HCT116 (cell line): ENCODE measurements at regions not wholly inside any gene's neighbourhood (a gene's known extent, or its start where the extent isn't known, plus 50 kb on each side); places are given as distances from the start of the nearest gene placed in this dataset.
A peak's percentile ranks its signal among the peaks of the same experiment; 100 is the strongest.

Experiments
- ATAC-seq: fragments of 200-7000 bp; cut with Tn5 transposase; 2 replicates; pipeline ENCODE4 v1.9.1; 2020; ENCODE audit warnings: mild to moderate bottlenecking, moderate library complexity
- BruUV-seq: library from RNA; stranded (reverse); fragments of 400-500 nt; replicated peaks from 2 replicates; lab custom pipeline; 2021; lab: Mats Ljungman, UMichigan
- CTCF ChIA-PET: fragments of 300-600 bp; sonication (Branson Sonifier 250); formaldehyde crosslinking; loops from one replicate; lab custom pipeline; 2021; ENCODE audit warnings: antibody characterized with exemption; lab: Charles Lee
- POLR2A ChIA-PET: fragments of 300-600, 350-600 bp; sonication (Branson Sonifier 250); formaldehyde crosslinking; loops from one replicate; lab custom pipeline; 2021; ENCODE audit warnings: antibody characterized with exemption; lab: Charles Lee
- RAD21 ChIA-PET, 2 experiments: fragments of 300-600 bp; sonication (Branson Sonifier 250); formaldehyde crosslinking; loops; one replicate each; lab custom pipeline; 2023; ENCODE audit warnings: low total read pairs in 2 of 2; ENCODE audit not compliant: uncharacterized antibody in 2 of 2, unreplicated experiment in 2 of 2, low non-redundant PET in 1 of 2; lab: Charles Lee
- DNase-seq: peaks from one replicate; pipeline ENCODE4 v3.0.0-alpha.2; 2010; ENCODE audit warnings: low read depth, low spot score
- H2AFZ ChIP-seq: fragments of 200-600 bp; shearing (Covaris generic), sonication (generic); 2 replicates; pipeline ENCODE4 v1.6.1; 2017; ENCODE audit warnings: low read depth, mixed run types, mixed read lengths, antibody characterized with exemption, low read length; ENCODE audit not compliant: poor library complexity, severe bottlenecking
- H3K27ac ChIP-seq: 2 replicates; pipeline ENCODE4 v1.5.1; 2012; ENCODE audit warnings: low read depth, low read length
- H3K27me3 ChIP-seq: fragments of 200-600 bp; sonication (generic); 2 replicates; pipeline ENCODE4 v1.6.1; 2016; ENCODE audit warnings: mixed run types, low read length, mixed read lengths; ENCODE audit not compliant: insufficient read depth
- H3K36me3 ChIP-seq, 2 experiments: fragments of 200-500 bp in 1 of 2; fragments of 200-600 bp in 1 of 2; sonication (Bioruptor generic) in 1 of 2; sonication (generic) in 1 of 2; 2 replicates each; pipeline versions ENCODE4 v1.5.1 to v1.6.1; 2014 to 2016; ENCODE audit warnings: low read length in 2 of 2, inconsistent platforms in 1 of 2, mixed read lengths in 1 of 2, mixed run types in 1 of 2; ENCODE audit not compliant: insufficient read depth in 2 of 2, control insufficient read depth in 1 of 2
- H3K4me1 ChIP-seq, 2 experiments: fragments of 200-600 bp in 1 of 2; sonication (generic) in 1 of 2; 2 replicates each; pipeline versions ENCODE4 v1.5.1 to v1.6.1; 2012 to 2017; ENCODE audit warnings: low read length in 2 of 2, inconsistent platforms in 1 of 2, mild to moderate bottlenecking in 1 of 2, mixed read lengths in 1 of 2, mixed run types in 1 of 2, moderate library complexity in 1 of 2; ENCODE audit not compliant: insufficient read depth in 2 of 2, control insufficient read depth in 1 of 2
- H3K4me2 ChIP-seq: fragments of 200-600 bp; sonication (generic); 2 replicates; pipeline ENCODE4 v1.6.1; 2017; ENCODE audit warnings: mixed run types, low read length, mixed read lengths
- H3K4me3 ChIP-seq, 2 experiments: fragments of 200-600 bp in 1 of 2; sonication (generic) in 1 of 2; replicated peaks in 1 of 2; 2 replicates each; pipeline ENCODE4 v1.5.1; 2011 to 2016; ENCODE audit warnings: low read length in 2 of 2, control low read depth in 1 of 2, low read depth in 1 of 2, mild to moderate bottlenecking in 1 of 2, mixed read lengths in 1 of 2, mixed run types in 1 of 2
- H3K79me2 ChIP-seq: fragments of 200-600 bp; sonication (generic); 2 replicates; pipeline ENCODE4 v1.6.1; 2017; ENCODE audit warnings: mild to moderate bottlenecking, mixed run types, low read length, moderate library complexity, mixed read lengths; ENCODE audit not compliant: insufficient read depth
- H3K9ac ChIP-seq: fragments of 200-600 bp; sonication (generic); 2 replicates; pipeline ENCODE4 v1.6.1; 2016; ENCODE audit warnings: low read length, mixed read lengths
- H3K9me2 ChIP-seq: fragments of 200-600 bp; sonication (generic), shearing (Covaris generic); 2 replicates; pipeline ENCODE4 v1.6.1; 2017; ENCODE audit warnings: mixed run types, mild to moderate bottlenecking, moderate library complexity; ENCODE audit not compliant: insufficient read depth
- H3K9me3 ChIP-seq, 2 experiments: fragments of 200-500 bp in 1 of 2; fragments of 200-600 bp in 1 of 2; sonication (Bioruptor generic) in 1 of 2; sonication (generic) in 1 of 2; 2 replicates each; pipeline ENCODE4 v1.6.1; 2014 to 2017; ENCODE audit warnings: low read length in 2 of 2, mixed read lengths in 2 of 2, inconsistent platforms in 1 of 2, low read depth in 1 of 2, mild to moderate bottlenecking in 1 of 2, mixed run types in 1 of 2, moderate library complexity in 1 of 2; ENCODE audit not compliant: control insufficient read depth in 1 of 2, insufficient read depth in 1 of 2
- H4K20me1 ChIP-seq: fragments of 200-600 bp; sonication (generic), shearing (Covaris generic); 2 replicates; pipeline ENCODE4 v1.6.1; 2017; ENCODE audit warnings: mixed run types, mild to moderate bottlenecking, moderate library complexity; ENCODE audit not compliant: insufficient read depth
- REST ChIP-seq: IDR thresholded peaks from 2 replicates; pipeline ENCODE4 v1.6.1; 2012; ENCODE audit warnings: low read depth
- SRF ChIP-seq: IDR thresholded peaks from 2 replicates; pipeline ENCODE4 v1.6.1; 2012; ENCODE audit warnings: low read depth
- intact Hi-C: fragments of 100-400 bp; cut with micrococcal nuclease; formaldehyde crosslinking; loops from 2 replicates; pipeline ENCODE4 v1.10.0; 2022

GRCh38 chr5:173763410-173763809, 124.7 kb upstream of the CPEB4 start:
- DNase-seq = no peak
- no TSS peak for BruUV-seq
- ATAC-seq = no peak
- ChIA-PET CTCF (no interaction called here), POLR2A (interaction anchor here (0.9 to 1.7 kb wide), 2 partner anchors 11 to 154 kb away, joined by 3 to 7 read pairs; no protein-coding TSS in a partner anchor), RAD21 (no interaction called here)
- Histone ChIP-seq H3K9me3 (no peaks in the 10 kb centered on the region), H4K20me1 (no peaks in the 10 kb centered on the region), H2AFZ (no peak overlapping the region), H3K9ac (no peak overlapping the region), H3K9me2 (no peaks in the 10 kb centered on the region), H3K79me2 (no peaks in the 10 kb centered on the region), H3K36me3 (no peaks in the 10 kb centered on the region), H3K4me3 (no peak overlapping the region), H3K4me1 (peaks cover 24 to 40% of the 10 kb centered on the region in 2 experiments), H3K4me2 (peak overlapping the region; percentile 70; the same call in 1 of the 2 replicates), H3K27ac (no peak overlapping the region), H3K27me3 (peaks cover 59% of the 10 kb centered on the region; the same call in 1 of the 2 replicates)
- intact Hi-C loops = loop anchor here (10.0 kb wide), 2 partner anchors 211 to 961 kb away; partner anchors contain the start of gene MSX2
- no peak for TF ChIP-seq SRF
- TF ChIP-seq REST = no peak
